PFSK-1 (cell line): ENCODE measurements at regions not wholly inside any gene's neighbourhood (a gene's known extent, or its start where the extent isn't known, plus 50 kb on each side); places are given as distances from the start of the nearest gene placed in this dataset.

Experiments used
- POLR2AphosphoS5 ChIP-seq: IDR thresholded peaks from 2 replicates; pipeline ENCODE4 v1.6.1; 2012; ENCODE audit warnings: low read depth, mild to moderate bottlenecking, control low read depth, low read length, moderate library complexity
- TAF1 ChIP-seq: IDR thresholded peaks from 2 replicates; pipeline ENCODE4 v1.6.1; 2012; ENCODE audit warnings: low read length, control low read depth, borderline replicate concordance; ENCODE audit not compliant: insufficient read depth

GRCh38 chr5:125321654-125322053 is 575.2 kb upstream of the ZNF608 start:
- TF ChIP-seq POLR2AphosphoS5, result no peak
- TF ChIP-seq TAF1, result no peak
